GM12873 (cell line): ENCODE measurements at regions not wholly inside any gene's neighbourhood (a gene's known extent, or its start where the extent isn't known, plus 50 kb on each side); places are given as distances from the start of the nearest gene placed in this dataset.

Source experiments
- TF ChIP-seq, protein P1 (sequence below): IDR thresholded peaks from 2 replicates; pipeline ENCODE4 v1.5.1; 2012; ENCODE audit warnings: low read depth, mild to moderate bottlenecking, moderate library complexity, low read length, control low read depth; ENCODE audit not compliant: insufficient read depth; ENCODE audit errors: missing control alignments

DNA sequence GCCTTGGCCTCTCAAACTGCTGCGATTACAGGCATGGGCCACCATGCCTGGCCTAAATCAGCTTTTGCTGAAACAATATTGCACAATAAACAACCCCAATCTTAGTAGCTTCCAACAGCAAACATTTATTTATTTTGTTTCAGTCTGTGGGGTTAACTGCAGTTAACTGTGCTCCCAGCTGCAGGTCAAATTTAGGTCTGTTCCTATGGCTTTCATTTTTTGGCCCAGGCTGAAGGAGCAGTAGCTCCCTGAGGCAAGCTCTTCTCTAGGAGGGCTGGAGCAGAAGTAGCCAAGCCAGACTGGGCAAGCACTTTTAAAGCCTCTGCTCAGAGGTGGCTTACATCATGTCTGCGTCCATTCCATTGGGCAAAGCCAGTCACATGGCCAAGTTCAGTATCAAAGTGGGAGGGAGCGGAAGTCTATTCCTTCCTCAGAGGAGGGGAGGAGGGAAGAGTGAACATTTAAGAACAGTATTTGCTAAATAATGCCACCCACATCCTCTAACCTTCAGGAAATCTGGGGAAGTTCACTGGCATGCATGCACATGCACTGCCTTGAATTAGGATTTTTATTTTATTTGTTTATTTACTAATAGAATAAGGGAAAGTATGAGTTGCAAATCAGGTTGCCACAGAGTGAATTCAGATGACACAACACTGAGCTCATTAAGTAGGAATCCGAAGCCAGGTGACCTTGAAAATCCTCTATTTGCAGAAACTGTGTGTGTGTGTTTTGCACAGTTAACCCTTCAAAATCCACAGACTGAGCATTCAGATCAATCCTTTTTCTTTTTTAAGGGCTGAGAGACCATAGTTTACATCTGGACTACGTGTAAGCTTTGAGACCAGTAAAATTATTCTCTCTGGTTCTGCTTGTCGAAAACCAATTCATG, 122.0 kb upstream of the SEL1L start:
- TF ChIP-seq, protein P1, sequence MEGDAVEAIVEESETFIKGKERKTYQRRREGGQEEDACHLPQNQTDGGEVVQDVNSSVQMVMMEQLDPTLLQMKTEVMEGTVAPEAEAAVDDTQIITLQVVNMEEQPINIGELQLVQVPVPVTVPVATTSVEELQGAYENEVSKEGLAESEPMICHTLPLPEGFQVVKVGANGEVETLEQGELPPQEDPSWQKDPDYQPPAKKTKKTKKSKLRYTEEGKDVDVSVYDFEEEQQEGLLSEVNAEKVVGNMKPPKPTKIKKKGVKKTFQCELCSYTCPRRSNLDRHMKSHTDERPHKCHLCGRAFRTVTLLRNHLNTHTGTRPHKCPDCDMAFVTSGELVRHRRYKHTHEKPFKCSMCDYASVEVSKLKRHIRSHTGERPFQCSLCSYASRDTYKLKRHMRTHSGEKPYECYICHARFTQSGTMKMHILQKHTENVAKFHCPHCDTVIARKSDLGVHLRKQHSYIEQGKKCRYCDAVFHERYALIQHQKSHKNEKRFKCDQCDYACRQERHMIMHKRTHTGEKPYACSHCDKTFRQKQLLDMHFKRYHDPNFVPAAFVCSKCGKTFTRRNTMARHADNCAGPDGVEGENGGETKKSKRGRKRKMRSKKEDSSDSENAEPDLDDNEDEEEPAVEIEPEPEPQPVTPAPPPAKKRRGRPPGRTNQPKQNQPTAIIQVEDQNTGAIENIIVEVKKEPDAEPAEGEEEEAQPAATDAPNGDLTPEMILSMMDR: no peak

DNA sequence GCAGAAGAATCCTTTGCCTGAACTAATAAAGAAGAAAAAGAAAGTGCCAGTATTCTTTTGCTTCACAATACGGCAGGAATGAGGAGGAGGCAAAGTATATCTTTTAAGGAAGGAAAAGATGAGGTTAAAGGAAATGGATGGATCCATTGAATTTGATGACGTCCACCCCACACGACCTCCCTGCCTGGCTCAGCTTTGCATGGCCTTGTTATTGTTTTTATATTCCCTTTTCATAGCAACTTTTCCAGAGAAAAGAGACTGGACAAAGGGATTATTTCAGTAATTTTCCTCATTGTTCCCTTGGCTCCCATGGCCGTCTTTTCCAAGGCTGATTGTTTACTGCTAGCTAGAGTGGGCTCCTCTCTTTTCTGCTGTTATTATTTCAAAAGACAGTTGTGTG, 123.2 kb upstream of the SEL1L start:
- TF ChIP-seq, protein P1: no peak

DNA sequence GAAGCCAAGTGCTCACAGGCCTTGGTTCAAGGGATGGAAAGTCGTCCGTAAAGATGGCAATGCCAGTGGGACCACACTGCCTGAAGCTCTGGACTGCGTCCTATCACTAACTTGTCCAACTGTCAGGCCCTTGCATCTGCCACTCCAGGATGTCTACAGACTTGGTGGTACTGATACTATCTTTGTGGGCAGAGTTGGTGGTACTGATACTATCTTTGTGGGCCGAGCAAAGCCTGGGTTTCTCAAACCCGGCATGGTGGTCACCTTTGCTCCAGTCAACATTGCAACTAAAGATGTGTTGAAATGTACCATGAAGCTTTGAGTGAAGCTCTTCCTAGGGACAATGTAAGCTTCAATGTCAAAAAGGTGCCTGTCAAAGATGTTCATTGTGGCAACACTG, 128.4 kb upstream of the SEL1L start:
- TF ChIP-seq, protein P1: no peak

DNA sequence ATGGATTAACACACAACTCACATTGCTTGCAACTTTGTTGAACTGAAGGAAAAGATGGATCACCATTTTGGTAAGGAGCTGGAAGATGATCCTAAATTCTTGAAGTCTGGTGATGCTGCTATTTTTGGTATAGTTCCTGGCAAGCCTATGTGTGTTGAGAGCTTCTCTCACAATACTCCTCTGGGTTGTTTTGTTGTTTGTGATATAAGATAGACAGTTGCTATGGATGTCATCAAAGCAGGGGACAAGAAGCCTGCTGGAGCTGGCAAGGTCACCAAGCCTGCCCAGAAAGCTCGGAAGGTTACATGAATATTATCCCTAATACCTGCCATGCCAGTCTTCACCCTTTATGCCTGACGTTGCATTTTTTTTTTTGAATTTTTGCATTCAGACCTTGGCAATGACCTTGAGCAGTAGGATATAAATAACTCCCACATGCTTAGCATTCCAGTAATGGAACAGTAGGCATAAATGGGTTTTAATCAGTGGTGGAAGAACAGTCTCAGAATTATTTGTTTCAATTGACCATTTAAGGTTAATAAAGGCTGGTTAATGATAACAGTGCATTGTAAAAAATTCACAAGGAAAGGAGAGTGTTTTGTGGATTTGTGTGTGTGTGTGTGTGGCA, 129.0 kb upstream of the SEL1L start:
- TF ChIP-seq, protein P1: no peak

DNA sequence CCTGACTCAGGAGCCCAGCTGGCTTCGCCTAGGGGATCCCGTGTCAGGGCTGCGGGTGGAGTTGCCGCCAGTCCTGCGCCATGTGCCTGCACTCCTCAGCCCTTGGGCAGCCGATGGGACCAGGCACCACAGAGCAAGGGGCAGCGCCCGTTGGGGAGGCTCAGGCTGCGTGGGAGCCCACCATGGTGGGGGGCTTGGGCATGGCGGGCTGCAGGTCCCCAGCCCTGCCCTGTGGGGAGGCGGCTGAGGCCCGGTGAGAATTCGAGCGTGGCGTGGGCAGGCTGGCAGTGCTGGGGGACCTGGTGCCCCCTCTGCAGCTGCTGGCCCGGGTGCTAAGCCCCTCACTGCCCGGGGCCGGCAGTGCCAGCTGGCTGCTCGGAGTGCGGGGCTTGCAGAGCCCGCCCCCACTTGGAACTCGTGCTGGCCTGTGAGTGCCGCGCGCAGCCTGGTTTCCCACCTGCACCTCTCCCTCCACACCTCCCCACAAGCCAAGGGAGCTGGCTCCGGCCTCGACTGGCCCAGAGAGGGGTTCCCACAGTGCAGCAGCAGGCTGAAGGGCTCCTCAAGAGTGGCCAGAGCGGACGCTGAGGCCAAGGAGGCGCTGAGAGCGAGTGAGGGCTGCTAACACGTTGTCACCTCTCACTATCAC, 135.1 kb upstream of the SEL1L start:
- TF ChIP-seq, protein P1: no peak

DNA sequence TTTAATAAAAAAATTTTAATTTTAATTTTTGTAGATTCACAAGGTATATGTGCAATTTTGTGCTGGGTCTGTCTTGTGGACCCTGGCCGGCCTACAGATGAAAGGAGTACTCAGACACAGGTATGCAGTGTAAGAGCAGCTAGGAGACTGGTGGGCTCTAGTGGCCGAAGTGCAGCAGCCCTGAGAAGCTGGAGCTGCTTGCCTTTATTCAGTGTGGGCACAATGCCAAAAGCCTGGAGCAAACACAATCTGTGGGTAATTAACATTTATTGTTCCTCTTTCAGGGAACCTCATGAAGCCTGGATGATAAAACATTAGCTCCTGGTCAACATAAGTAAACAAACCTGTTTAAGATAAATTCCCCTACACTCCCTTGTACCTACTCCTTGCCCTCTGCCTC, 135.7 kb upstream of the SEL1L start:
- TF ChIP-seq, protein P1: no peak

DNA sequence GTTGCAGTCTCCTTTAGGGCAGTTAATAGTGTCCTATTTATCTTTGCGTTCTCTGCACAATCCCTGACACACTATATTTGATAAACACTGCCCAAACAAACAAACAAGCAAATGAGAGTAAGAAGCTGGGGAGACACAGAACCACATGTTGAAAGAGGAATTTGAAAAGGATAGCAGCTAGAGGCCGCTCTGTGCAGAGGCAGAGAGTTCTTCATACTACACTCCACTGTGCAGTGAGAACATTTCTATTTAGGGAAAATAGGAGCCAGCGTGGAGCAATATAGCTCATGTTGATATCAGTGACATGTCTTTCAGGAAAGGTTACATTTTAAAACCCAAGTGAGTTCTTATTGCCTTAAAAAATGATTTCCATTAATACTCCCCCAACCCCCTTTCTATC, 140.3 kb upstream of the SEL1L start:
- TF ChIP-seq, protein P1: no peak
